ENCODE measurements at regions not wholly inside any gene's neighbourhood (a gene's known extent, or its start where the extent isn't known, plus 50 kb on each side); places are given as distances from the start of the nearest gene placed in this dataset.

DNA sequence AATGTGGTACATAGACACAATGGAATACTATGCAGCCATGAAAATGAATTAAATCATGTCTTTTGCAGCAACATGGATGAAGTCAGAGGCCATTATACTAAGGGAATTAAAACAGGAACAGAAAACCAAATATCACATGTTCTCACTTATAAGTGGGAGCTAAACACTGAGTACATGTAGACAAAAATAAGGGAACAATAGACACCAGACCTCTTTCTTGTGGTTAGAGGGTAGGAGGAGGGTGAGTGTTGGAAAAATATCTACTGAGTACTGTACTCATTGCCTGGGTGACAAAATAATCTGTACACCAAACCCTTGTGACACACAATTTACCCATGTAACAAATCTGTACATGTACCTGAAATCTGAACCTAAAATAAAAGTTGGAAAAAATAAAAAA lies 59.1 kb upstream of the ANO5 start:
- POLR2A ChIA-PET = no interaction called here
- TF ChIP-seq, protein P1, sequence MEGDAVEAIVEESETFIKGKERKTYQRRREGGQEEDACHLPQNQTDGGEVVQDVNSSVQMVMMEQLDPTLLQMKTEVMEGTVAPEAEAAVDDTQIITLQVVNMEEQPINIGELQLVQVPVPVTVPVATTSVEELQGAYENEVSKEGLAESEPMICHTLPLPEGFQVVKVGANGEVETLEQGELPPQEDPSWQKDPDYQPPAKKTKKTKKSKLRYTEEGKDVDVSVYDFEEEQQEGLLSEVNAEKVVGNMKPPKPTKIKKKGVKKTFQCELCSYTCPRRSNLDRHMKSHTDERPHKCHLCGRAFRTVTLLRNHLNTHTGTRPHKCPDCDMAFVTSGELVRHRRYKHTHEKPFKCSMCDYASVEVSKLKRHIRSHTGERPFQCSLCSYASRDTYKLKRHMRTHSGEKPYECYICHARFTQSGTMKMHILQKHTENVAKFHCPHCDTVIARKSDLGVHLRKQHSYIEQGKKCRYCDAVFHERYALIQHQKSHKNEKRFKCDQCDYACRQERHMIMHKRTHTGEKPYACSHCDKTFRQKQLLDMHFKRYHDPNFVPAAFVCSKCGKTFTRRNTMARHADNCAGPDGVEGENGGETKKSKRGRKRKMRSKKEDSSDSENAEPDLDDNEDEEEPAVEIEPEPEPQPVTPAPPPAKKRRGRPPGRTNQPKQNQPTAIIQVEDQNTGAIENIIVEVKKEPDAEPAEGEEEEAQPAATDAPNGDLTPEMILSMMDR (conservative IDR thresholded peaks at IDR 0.05; ENCODE audit: low read length) = no peak
- TF ChIP-seq EZH2phosphoT487 (IDR thresholded peaks at IDR 0.05; ENCODE audit: borderline replicate concordance, low read depth, low read length) = no peak
- CTCF ChIA-PET (ENCODE audit: unreplicated experiment) = no interaction called here
- no peak overlapping the region for H2AFZ ChIP-seq (ENCODE audit: low read length)
- H3K27ac ChIP-seq (ENCODE audit: low read depth, low read length, poor library complexity, severe bottlenecking) = no peak overlapping the region
- no peaks in the 10 kb centered on the region for H3K9me2 ChIP-seq (ENCODE audit: insufficient read depth, low read length)
- H3K4me1 ChIP-seq (ENCODE audit: insufficient read depth, low read length, poor library complexity, severe bottlenecking) = no peaks in the 10 kb centered on the region
- no peaks in the 10 kb centered on the region for H4K20me1 ChIP-seq (ENCODE audit: insufficient read depth, low read length)
- H3K4me3 ChIP-seq (ENCODE audit: low read depth, low read length, poor library complexity, severe bottlenecking) = no peak overlapping the region
- DNase-seq (ENCODE audit: low spot score) = no peak
- intact Hi-C loops (cut with micrococcal nuclease; ENCODE audit: unreplicated experiment) = loop anchor here (5.0 kb wide), 1 partner anchor 1486 kb away; no protein-coding TSS in a partner anchor
- no TSS peak for BruUV-seq (replicated peaks)
- no peak overlapping the region for H3K4me2 ChIP-seq (ENCODE audit: low read length)
- no peaks in the 10 kb centered on the region for H3K79me2 ChIP-seq (ENCODE audit: insufficient read depth, low read depth, low read length)
- H3K36me3 ChIP-seq (ENCODE audit: insufficient read depth, low read length) = no peaks in the 10 kb centered on the region
- H3K9me3 ChIP-seq (ENCODE audit: low read length) = no peaks in the 10 kb centered on the region

DNA sequence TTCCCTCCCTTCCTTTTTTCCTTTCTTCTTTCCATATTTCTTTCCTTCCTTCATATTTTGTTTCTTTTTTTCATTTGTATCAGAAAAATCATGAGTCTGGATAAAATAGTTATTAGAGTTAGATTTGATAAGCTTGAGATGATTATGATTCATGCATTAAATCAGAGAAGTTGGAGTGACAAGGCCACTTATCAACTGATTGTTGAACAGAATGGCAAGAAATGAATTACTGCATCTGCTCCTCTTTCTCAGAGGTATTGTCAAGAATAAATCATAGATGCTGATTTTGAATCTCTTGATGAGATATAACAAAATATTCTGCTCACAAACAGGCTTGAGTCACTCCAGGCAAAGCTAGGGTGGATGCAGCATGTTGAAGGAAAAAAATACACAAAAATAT lies 54.6 kb upstream of the ANO5 start:
- intact Hi-C loops (cut with micrococcal nuclease; ENCODE audit: unreplicated experiment) = no loop called here
- Histone ChIP-seq H3K27ac (ENCODE audit: low read depth, low read length, poor library complexity, severe bottlenecking) (no peak overlapping the region), H3K4me3 (ENCODE audit: low read depth, low read length, poor library complexity, severe bottlenecking) (no peak overlapping the region), H4K20me1 (ENCODE audit: insufficient read depth, low read length) (no peaks in the 10 kb centered on the region), H3K79me2 (ENCODE audit: insufficient read depth, low read depth, low read length) (no peaks in the 10 kb centered on the region), H3K36me3 (ENCODE audit: insufficient read depth, low read length) (no peaks in the 10 kb centered on the region), H3K9me2 (ENCODE audit: insufficient read depth, low read length) (no peaks in the 10 kb centered on the region), H2AFZ (ENCODE audit: low read length) (no peak overlapping the region), H3K4me1 (ENCODE audit: insufficient read depth, low read length, poor library complexity, severe bottlenecking) (no peaks in the 10 kb centered on the region), H3K4me2 (ENCODE audit: low read length) (no peak overlapping the region), H3K9me3 (ENCODE audit: low read length) (no peaks in the 10 kb centered on the region)
- no peak for DNase-seq (ENCODE audit: low spot score)
- TF ChIP-seq, protein P1 (conservative IDR thresholded peaks at IDR 0.05; ENCODE audit: low read length) = no peak
- no peak for TF ChIP-seq EZH2phosphoT487 (IDR thresholded peaks at IDR 0.05; ENCODE audit: borderline replicate concordance, low read depth, low read length)
- CTCF ChIA-PET (ENCODE audit: unreplicated experiment) = no interaction called here
- BruUV-seq (replicated peaks) = no TSS peak
- POLR2A ChIA-PET = no interaction called here
